SJSA1 (cell line): ENCODE measurements at regions not wholly inside any gene's neighbourhood (a gene's known extent, or its start where the extent isn't known, plus 50 kb on each side); places are given as distances from the start of the nearest gene placed in this dataset.
"Not testable (repeated sequence)": the region's sequence is repeated elsewhere in the genome, so short reads cannot be mapped to it uniquely, and the experiment has no call there.

ENCODE experiments used
- DNase-seq, 2 experiments: peaks; one replicate each; pipeline ENCODE4 v3.0.0-alpha.2; 2015 to 2020; ENCODE audit warnings: low spot score in 2 of 2, low read depth in 1 of 2
- H3K27ac ChIP-seq: fragments of 250-450 bp; sonication (Bioruptor Pico); 2 replicates; pipeline ENCODE4 v1.5.1; 2020; ENCODE audit warnings: mild to moderate bottlenecking, moderate library complexity
- H3K27me3 ChIP-seq: fragments of 250-450 bp; sonication (Bioruptor Pico); replicated peaks from 2 replicates; pipeline ENCODE4 v1.5.1; 2020; ENCODE audit warnings: mild to moderate bottlenecking, moderate library complexity
- H3K36me3 ChIP-seq: fragments of 250-450 bp; sonication (Bioruptor Pico); 2 replicates; pipeline ENCODE4 v1.5.1; 2020; ENCODE audit warnings: mild to moderate bottlenecking
- H3K4me1 ChIP-seq: fragments of 250-450 bp; sonication (Bioruptor Pico); replicated peaks from 2 replicates; pipeline ENCODE4 v1.6.1; 2021; ENCODE audit warnings: mild to moderate bottlenecking
- H3K4me3 ChIP-seq: fragments of 250-450 bp; sonication (Bioruptor Pico); 2 replicates; pipeline ENCODE4 v1.5.1; 2020; ENCODE audit warnings: mild to moderate bottlenecking
- H3K9me3 ChIP-seq: fragments of 250-450 bp; sonication (Bioruptor Pico); replicated peaks from 2 replicates; pipeline ENCODE4 v1.5.1; 2020; ENCODE audit warnings: mild to moderate bottlenecking

DNA sequence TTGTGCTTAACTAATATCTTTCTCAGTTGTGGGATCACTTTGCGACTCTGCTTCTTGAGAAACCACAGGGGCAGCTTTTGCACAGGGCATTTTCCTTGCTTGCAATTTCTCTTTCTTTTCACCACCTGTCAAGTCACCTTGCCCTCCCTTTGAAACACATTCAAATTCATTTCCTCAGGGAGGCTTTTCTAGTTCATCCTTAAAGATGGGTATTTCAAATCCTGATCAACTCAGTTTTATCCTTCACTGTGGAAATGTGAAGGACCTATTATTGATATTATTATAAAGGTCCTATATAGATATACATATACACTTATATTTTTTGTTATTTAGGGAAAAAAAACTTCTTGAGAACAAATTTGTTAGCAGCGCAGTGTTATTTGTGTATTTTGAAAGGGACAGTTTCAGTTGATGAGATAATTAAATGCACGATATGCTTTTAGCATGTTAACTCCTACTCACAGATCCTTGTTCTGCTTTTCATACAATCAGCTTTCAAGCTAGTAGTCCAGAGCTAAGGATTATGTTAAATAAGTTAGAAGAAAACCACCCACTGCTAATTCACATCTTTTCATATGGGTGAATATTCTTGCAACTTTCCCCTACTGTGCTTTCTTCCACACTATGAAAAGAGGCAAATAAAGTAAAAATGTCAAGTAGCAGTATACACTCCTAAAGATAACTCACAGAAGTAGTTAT lies 501.4 kb upstream of the RGS6 start:
- Histone ChIP-seq H3K9me3 (no peaks in the 10 kb centered on the region), H3K27me3 (no peaks in the 10 kb centered on the region), H3K4me3 (no peak overlapping the region), H3K27ac (no peak overlapping the region), H3K4me1 (no peaks in the 10 kb centered on the region), H3K36me3 (no peaks in the 10 kb centered on the region)
- no peak for DNase-seq

DNA sequence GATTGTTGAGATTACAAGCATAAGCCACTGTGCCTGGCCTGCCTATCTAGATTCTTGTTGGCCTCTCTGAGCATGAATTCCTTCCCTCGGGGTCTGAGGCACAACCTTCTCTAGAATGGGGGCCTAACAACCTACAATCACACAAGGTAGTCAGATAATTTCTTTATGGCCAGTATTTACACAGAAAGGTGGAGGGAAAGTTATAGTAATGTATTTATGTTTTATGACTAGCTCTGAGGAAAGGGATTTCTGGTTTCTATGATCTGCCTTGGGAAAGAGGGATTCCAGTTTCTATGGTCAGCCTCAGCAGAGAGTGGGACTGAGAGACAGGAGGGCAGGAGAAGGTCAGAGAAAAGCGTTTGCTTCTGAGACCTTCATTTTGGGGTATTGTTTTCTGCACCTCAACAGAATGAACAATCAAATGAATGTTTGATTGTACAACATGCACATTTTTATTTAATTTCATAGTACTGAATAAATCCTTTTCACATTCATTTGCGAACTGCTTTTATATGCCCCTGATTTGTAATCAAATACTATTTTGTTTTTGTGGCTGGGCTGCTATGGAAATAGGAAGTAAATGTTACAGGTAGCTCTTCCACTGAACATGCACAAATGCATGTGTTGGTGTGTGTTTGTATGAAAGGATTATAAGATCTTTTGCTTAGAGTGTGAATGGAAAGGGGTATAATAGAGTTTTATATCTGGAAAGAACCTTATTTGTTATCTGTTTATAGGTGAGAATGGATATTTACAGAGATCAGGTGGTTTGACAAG lies 499.7 kb upstream of the RGS6 start:
- Histone ChIP-seq H3K27me3 (no peaks in the 10 kb centered on the region), H3K4me1 (peaks cover 6% of the 10 kb centered on the region), H3K27ac (no peak overlapping the region), H3K4me3 (no peak overlapping the region), H3K9me3 (no peaks in the 10 kb centered on the region), H3K36me3 (no peaks in the 10 kb centered on the region)
- DNase-seq = no peak

DNA sequence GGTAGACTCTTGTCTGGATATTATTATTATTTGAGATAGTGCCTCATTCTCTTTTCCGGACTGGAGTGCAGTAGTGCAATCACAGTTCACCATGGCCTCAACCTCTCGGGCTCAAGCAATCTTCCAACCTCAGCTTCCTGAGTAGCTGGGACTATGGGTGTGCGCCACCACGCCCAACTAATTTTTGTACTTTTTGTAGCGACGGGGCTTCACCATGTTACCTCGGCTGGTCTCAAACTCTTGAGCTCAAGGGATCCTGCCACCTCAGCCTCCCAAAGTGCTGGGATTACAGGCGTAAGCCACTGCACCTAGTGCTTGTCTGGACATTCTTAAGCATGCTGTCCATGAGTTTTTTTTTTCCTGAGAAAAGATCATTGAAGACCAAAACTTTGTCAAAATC lies 498.9 kb upstream of the RGS6 start:
- H3K4me1 ChIP-seq = peaks cover 14% of the 10 kb centered on the region
- no peaks in the 10 kb centered on the region for H3K27me3 ChIP-seq
- H3K27ac ChIP-seq = no peak overlapping the region
- H3K36me3 ChIP-seq = no peaks in the 10 kb centered on the region
- no peak for DNase-seq
- H3K9me3 ChIP-seq = no peaks in the 10 kb centered on the region
- H3K4me3 ChIP-seq = no peak overlapping the region

DNA sequence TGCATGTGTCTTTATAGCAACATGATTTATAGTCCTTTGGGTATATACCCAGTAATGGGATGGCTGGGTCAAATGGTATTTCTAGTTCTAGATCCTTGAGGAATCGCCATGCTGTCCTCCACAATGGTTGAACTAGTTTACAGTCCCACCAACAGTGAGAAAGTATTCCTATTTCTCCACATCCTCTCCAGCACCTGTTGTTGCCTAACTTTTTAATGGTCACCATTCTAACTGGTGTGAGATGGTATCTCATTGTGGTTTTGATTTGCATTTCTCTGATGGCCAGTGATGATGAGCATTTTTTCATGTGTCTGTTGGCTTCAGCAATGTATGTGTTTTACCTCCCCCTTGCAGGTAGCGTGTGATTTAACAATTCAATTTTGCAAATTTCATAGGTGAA lies 496.6 kb upstream of the RGS6 start:
- not testable (repeated sequence) for H3K27ac ChIP-seq, H3K9me3 ChIP-seq, DNase-seq, H3K4me3 ChIP-seq, H3K27me3 ChIP-seq, H3K36me3 ChIP-seq
- H3K4me1 ChIP-seq = peaks cover 33% of the 10 kb centered on the region

DNA sequence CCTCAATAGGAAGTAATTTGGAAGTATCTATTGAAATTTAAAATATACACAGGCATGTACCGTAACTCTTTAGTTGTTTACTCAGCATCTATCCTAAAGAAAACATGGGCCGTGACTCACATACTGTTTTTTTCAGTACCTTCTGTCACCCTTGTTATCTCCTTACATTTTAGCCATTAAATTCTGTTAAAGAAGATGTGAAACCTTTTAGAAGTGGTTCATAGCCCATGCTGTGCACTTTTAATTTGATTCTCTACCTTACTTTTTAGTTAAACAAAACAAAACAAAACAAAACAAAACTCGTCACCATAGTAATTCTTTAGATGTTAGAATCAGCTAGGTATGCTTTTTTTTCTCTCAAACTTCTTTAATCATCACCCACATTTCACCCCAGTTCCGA lies 494.4 kb upstream of the RGS6 start:
- H3K27me3 ChIP-seq = no peaks in the 10 kb centered on the region
- no peak for DNase-seq
- H3K27ac ChIP-seq = peak overlapping the region; percentile 19
- H3K4me3 ChIP-seq = no peak overlapping the region
- H3K36me3 ChIP-seq = no peaks in the 10 kb centered on the region
- peaks cover 33% of the 10 kb centered on the region for H3K4me1 ChIP-seq
- no peaks in the 10 kb centered on the region for H3K9me3 ChIP-seq

DNA sequence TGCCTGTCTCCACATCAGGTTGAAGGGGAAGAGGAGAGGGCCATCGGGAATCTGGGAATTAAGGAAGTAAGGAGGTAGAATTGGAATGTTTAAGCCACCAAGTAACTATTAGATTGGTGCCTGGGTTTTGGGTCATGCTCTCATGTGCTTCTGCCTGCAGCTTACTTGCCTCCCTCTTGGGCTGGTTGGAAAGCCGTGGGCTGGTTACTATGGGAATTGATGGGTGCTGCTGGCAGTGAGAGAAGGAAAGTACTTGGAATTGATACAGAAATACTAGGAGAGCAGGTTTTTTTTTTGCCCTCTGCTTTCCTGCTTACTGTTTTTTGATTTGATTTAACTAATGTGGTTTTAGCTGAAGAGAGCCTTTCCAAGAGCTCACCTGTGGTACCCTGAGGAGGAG lies 493.5 kb upstream of the RGS6 start:
- Histone ChIP-seq H3K4me3 (no peak overlapping the region), H3K9me3 (no peaks in the 10 kb centered on the region), H3K27me3 (no peaks in the 10 kb centered on the region), H3K27ac (peak overlapping the region; percentile 19; the same call in 1 of the 2 replicates), H3K36me3 (no peaks in the 10 kb centered on the region), H3K4me1 (peaks cover 33% of the 10 kb centered on the region)
- no peak for DNase-seq

DNA sequence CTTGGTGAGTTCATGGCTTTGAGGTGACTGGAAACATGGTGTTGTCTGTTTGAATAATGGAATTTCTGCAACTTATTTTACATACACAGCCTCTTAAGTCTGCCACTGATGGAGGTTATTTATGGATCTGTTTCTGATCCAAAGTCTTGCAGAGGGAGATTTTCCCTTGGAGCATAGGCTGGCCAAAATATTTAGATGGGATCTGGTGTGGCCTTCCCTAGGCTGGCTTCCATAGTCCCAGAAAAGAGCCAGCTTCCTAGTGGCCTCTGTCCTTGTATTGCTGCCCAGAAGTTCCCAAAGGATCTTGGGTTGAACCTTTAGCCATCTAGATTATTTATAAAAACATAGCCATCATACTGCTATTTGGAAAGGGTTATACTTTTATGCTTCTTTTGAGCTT lies 491.1 kb upstream of the RGS6 start:
- no peak for DNase-seq
- Histone ChIP-seq H3K27ac (no peak overlapping the region), H3K27me3 (no peaks in the 10 kb centered on the region), H3K36me3 (no peaks in the 10 kb centered on the region), H3K4me3 (no peak overlapping the region), H3K4me1 (peaks cover 37% of the 10 kb centered on the region), H3K9me3 (no peaks in the 10 kb centered on the region)

DNA sequence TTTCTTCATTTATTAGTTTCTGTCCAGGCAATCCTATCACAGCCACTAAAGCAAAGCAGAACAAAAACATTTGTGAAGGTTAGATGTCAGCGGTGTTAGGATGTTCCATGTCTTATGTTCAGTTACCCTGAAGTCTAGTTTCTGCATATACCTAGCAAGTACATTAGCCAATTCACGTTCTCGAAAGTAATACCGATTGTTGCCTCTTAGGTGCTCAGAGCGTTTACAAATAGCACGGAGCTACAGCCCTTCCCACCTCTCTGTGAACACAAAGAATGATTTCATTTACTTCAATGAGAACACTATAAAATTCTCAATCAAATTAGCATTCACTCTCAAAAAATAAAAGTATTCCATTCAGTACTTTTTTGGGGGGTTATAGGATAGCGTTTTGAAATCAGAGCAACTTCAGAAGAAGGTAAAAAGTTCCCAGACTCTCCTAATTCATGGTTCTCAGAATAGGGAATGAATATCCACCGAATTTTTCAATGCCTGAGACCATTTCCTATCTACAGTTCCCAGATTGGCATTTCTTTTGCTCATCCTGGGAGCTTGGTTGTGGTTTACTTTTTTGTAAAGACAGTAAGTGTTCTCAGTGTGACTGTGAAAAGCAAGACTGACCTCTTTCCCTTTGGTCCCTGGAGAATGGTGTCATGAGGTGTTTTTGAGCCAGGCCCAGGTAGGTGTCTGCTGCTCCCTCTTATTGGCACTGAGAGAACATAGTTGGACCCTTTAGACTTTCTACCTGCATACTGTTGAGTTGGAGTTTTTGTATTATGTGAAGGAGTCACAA lies 488.0 kb upstream of the RGS6 start:
- H3K27ac ChIP-seq = no peak overlapping the region
- no peak overlapping the region for H3K4me3 ChIP-seq
- no peak for DNase-seq
- H3K4me1 ChIP-seq = peaks cover 14% of the 10 kb centered on the region
- no peaks in the 10 kb centered on the region for H3K36me3 ChIP-seq
- no peaks in the 10 kb centered on the region for H3K9me3 ChIP-seq
- H3K27me3 ChIP-seq = no peaks in the 10 kb centered on the region

DNA sequence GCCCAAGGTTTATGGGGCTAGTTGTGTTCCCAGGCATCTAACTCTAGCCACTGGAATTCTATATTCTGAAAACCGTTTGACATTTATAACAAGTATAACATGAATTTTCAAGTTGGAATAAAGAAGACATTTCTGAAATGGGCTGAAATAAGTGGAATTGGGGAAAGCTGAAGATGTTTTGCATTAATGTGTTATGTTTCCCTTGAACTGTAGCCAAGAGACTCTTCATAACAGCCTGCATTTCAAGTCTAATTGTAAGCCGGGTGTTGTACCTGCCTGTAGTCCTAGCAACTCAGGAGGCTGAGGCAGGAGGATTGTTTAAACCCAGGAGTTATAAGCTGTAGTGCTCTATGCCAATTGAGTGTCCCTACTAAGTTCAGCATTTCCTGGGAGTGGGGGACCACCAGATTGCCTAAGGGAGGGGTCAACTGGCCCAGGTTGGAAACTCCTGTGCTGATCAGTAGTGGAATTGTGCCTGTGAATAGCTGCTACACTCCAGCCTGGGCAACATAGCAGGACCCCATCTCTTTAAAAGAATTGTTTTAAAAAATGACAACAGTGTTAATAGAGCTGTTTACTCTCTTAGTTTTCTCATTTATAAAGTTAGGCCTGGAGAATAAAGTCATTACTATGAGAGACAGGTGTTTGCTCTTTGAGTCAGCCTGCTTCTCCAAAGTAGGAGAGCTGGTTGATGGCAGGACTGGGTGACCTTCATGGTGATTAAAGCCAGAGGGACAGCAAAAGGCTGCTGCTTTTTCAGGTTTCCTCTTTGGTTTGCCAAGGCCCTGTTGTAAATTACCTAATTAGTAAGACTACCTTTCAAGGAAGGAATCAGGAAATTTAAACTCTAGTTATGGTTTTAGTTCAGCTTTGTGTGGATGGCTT lies 483.6 kb upstream of the RGS6 start:
- Histone ChIP-seq H3K27ac (no peak overlapping the region), H3K36me3 (no peaks in the 10 kb centered on the region), H3K4me3 (no peak overlapping the region), H3K9me3 (no peaks in the 10 kb centered on the region), H3K27me3 (no peaks in the 10 kb centered on the region), H3K4me1 (peaks cover 23% of the 10 kb centered on the region)
- no peak for DNase-seq

DNA sequence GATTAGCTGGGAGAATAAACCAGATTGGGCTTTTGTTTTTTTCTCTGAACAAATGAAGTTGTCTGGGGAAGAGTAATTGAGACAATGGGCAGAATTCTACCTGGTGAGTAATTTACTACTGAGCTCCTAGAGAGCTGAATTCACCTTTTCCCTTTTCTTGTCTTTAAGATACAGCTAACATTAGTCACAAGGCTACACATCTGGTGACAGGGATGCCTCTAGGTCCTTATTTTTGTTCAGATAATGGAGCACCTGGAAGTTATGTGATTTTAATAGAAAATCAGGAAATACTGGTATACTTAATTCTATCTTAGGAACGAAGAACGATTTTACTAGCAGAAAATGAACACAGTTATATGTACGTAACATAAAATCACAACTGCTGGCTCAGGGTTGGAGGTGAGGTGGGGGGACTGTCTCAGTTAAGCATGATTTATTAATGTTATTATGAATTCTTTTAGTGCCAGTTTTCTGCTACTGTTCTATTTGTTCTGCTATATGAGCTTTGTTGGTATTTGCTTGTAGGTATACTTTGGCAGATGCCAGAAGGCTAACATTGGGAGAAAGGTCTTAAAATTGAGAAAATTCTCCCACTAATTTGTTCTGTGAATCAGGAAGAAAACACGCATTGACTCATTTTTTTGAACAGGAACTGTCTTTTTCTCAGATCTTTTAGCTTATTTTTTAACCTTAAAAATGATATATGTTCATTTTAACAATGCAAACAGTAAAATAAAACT lies 482.7 kb upstream of the RGS6 start:
- no peak for DNase-seq
- H3K4me3 ChIP-seq = no peak overlapping the region
- H3K36me3 ChIP-seq = no peaks in the 10 kb centered on the region
- H3K27ac ChIP-seq = no peak overlapping the region
- H3K27me3 ChIP-seq = no peaks in the 10 kb centered on the region
- H3K9me3 ChIP-seq = no peaks in the 10 kb centered on the region
- H3K4me1 ChIP-seq = peaks cover 23% of the 10 kb centered on the region

DNA sequence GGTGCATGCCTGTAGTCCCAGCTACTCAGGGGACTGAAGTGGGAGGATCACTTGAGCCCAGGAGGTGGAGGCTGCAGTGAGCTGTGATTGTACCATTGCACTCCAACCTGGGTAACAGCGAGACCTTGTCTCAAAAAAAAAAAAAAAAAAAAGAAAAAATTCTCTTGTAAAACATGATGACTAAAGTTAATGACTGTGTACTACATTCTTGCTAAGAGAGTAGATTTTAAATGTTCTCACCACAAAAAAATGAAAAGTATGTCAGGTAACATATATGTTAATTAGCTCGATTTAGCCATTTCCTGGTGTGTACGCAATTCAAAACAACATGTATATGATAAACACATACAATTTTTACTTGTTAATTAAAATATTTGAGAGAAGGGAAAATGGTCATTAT lies 480.7 kb upstream of the RGS6 start:
- Histone ChIP-seq H3K4me1 (peaks cover 26% of the 10 kb centered on the region), H3K27ac (no peak overlapping the region), H3K4me3 (no peak overlapping the region), H3K9me3 (no peaks in the 10 kb centered on the region), H3K27me3 (no peaks in the 10 kb centered on the region), H3K36me3 (no peaks in the 10 kb centered on the region)
- no peak for DNase-seq

DNA sequence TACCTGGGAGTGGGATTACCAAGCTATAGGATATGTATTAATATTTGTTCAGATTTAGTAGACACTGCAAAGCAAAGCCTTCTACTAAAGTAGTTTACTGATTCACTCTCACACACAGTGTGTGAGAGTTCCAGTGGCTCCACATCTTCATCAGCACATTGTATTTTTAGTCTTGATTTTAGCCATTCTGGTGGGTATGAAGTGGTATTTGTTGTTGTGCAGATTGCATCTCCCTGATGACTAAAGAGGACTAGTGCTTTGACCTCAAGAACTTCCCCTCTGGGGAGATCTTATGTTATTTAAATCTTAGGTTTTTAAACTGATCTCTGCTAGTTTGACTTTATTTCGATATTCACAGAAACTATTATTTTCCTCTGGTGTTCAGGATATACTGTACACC lies 479.7 kb upstream of the RGS6 start:
- no peak overlapping the region for H3K4me3 ChIP-seq
- no peak for DNase-seq

DNA sequence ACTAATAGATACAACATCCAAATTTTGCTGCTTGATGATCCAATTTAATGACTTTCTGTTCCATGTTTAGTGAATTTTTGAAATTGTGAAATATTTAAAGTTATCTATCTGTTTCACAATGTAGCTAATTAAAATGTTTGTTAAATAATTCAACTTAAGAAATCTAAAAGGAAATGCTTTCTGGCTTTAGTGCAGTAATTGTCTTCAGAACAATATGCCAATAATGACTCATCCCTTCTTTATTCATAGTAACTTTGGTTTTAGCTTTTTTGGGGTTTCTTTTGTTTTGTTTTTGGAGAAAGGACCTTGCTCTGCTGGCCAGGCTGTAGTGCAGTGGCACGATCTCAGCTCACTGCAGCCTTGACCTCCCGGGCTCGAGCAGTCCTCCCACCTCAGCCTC lies 479.2 kb upstream of the RGS6 start:
- Histone ChIP-seq H3K27me3 (no peaks in the 10 kb centered on the region), H3K27ac (no peak overlapping the region), H3K36me3 (no peaks in the 10 kb centered on the region), H3K9me3 (no peaks in the 10 kb centered on the region), H3K4me3 (no peak overlapping the region), H3K4me1 (peaks cover 26% of the 10 kb centered on the region)
- no peak for DNase-seq

More for the DNA sequence above, 479.7 kb upstream of the RGS6 start:
- Histone ChIP-seq H3K4me1 (peaks cover 26% of the 10 kb centered on the region), H3K27ac (no peak overlapping the region; the same call in 1 of the 2 replicates), H3K27me3 (no peaks in the 10 kb centered on the region), H3K9me3 (no peaks in the 10 kb centered on the region), H3K36me3 (no peaks in the 10 kb centered on the region)
